Omental fat pad (tissue), 3 donors: ENCODE measurements at regions not wholly inside any gene's neighbourhood (a gene's known extent, or its start where the extent isn't known, plus 50 kb on each side); places are given as distances from the start of the nearest gene placed in this dataset.
"Not testable (repeated sequence)": the region's sequence is repeated elsewhere in the genome, so short reads cannot be mapped to it uniquely, and the experiment has no call there.

ENCODE experiments used
- ATAC-seq: fragments of 150-250 bp; one replicate; pipeline ENCODE4 v1.9.1; 2016; ENCODE audit warnings: mild to moderate bottlenecking, moderate library complexity; ENCODE audit not compliant: low FRiP score
- DNase-seq: peaks from one replicate; pipeline ENCODE4 v3.0.0-alpha.2; 2019; ENCODE audit warnings: low spot score
- TF ChIP-seq, protein P1 (sequence below), 3 donors: fragments of 450-650 bp; IDR thresholded peaks; one replicate each; pipeline ENCODE4 v1.5.1; 2016 to 2017; ENCODE audit warnings: antibody characterized with exemption in 3 of 3, mild to moderate bottlenecking in 3 of 3, moderate library complexity in 2 of 3

- DNase-seq (no peak), ATAC-seq (no peak)
- TF ChIP-seq, protein P1, sequence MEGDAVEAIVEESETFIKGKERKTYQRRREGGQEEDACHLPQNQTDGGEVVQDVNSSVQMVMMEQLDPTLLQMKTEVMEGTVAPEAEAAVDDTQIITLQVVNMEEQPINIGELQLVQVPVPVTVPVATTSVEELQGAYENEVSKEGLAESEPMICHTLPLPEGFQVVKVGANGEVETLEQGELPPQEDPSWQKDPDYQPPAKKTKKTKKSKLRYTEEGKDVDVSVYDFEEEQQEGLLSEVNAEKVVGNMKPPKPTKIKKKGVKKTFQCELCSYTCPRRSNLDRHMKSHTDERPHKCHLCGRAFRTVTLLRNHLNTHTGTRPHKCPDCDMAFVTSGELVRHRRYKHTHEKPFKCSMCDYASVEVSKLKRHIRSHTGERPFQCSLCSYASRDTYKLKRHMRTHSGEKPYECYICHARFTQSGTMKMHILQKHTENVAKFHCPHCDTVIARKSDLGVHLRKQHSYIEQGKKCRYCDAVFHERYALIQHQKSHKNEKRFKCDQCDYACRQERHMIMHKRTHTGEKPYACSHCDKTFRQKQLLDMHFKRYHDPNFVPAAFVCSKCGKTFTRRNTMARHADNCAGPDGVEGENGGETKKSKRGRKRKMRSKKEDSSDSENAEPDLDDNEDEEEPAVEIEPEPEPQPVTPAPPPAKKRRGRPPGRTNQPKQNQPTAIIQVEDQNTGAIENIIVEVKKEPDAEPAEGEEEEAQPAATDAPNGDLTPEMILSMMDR (IDR thresholded peaks at IDR 0.05): no peak
Observed at GRCh38 chr2:58354230-58354629, 113.1 kb upstream of the FANCL start.

GRCh38 chr2:58350484-58350883 is 109.4 kb upstream of the FANCL start:
- no peak for DNase-seq
- TF ChIP-seq, protein P1 (IDR thresholded peaks at IDR 0.05): no peak
- no peak for ATAC-seq

- ATAC-seq: no peak
- TF ChIP-seq, protein P1 (IDR thresholded peaks at IDR 0.05): no peak
- DNase-seq: no peak
Observed at GRCh38 chr2:58347810-58348209, 106.7 kb upstream of the FANCL start.

DNA sequence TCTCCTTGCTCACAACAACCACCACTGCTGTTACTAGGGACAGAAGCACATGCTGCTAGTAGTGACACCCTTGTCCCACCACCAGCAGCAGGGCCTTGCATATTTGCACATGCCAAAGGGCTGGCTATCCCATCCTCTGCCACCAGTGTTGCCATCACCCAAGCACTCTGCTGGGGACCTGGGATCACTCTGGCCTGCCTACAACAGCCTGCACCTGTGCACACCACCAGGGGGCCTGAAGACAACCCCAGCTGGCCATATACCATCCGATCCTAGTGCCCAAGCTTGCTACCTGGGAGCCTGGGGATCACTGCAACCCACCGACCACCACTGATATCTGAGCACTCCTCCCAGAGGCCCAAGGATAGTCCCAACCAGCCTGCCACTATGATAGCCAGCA is 99.9 kb upstream of the FANCL start:
- TF ChIP-seq, protein P1 (IDR thresholded peaks at IDR 0.05): no peak
- DNase-seq (no peak), ATAC-seq (no peak)

DNA sequence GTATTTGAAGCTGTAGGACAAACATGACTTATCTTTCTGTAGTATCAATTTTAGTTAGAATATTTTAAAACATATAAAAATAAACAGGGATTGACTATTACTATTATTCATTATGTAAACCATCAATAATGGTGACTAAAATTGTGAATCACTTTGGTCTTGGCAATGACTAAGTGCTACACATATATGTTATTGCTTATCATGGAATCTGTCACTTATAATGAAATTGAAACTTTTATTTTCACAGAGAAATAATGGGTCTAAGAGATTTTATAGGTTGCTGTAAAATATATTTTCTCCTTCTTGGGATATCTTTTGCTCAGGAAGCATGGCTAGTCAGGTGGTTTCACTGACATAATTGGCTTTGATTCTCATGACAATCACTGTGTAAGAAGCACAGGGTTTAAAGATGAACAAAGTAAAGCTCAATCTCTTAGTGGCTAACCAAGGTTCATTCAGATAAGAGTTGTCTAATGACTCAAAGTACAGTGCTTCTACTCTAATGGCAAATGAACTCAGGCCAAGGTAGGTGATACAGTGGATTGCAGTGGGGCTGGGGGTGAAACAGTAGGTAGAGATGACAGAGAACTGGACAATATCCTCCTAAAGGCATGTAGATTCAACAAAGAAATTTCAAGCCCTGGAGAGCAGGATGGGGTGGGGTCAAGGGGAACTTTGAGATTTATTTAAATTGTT is 98.6 kb upstream of the FANCL start:
- DNase-seq (no peak), ATAC-seq (no peak)
- TF ChIP-seq, protein P1 (IDR thresholded peaks at IDR 0.05): no peak

DNA sequence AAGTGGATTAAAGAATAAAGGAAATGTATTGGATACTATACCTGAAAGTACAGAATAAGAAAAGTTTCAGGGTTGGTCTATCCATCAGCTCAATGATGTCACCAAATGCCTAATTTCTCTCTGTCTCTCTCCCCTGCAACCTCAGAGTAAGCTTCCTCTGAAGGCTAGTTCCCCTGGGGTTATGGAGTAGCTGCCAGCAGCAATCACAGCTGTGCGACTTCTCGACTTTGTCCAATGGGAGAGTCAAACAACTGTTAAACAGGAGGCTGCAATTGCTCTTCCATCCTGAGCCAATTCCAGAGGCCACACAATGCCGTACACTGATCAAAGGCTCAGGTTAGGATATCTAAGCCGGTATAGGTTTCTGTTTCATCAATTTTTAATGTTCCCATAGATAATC is 95.3 kb upstream of the FANCL start:
- TF ChIP-seq, protein P1 (IDR thresholded peaks at IDR 0.05): no peak
- DNase-seq (no peak), ATAC-seq (no peak)

GRCh38 chr2:58334414-58334813 is 93.3 kb upstream of the FANCL start:
- no peak for DNase-seq
- ATAC-seq: no peak
- TF ChIP-seq, protein P1 (IDR thresholded peaks at IDR 0.05): no peak

GRCh38 chr2:58325296-58325895 is 84.3 kb upstream of the FANCL start:
- not testable (repeated sequence) for ATAC-seq

More at GRCh38 chr2:58325296-58325895, 84.3 kb upstream of the FANCL start:
- not testable (repeated sequence) for DNase-seq
